ENCODE measurements at regions not wholly inside any gene's neighbourhood (a gene's known extent, or its start where the extent isn't known, plus 50 kb on each side); places are given as distances from the start of the nearest gene placed in this dataset.

DNA sequence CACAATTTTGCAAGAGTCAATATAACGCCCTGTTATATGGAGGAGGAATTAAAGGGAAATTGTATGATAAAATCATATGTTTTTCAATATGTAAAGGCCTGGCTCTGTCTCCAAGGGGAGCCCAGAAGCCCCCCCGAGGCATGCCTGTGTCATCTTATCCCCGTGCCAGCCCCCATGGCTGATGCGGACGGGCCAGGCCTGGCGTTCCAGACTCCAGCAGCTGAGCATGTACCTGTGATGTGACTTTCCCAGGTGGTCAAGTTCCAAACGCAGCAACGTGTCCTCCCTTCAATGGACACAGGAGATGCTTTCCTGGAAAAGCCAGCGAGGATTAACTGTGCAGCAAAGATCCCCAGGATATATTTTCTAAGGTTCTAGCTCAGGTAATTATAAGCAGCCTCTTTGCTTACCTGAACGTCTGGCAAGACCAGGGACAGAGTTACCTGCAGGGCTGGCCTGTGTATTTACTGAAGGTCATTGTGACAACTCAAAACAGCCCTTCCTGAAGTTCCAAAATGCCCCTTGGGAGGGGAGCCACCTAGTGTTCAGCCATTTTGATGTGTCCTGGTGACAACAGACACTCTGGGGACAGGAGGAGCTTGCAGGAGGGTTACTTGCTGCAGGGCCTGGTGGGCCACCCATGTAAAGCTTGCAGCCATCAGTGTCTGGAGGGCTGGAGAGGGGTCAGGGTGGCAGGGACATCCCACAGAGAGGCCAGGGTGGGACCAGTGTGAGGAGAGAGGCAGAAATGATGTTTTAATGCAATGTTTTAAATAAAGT is 53.3 kb upstream of the RNU6ATAC start:
- intact Hi-C loops (cut with micrococcal nuclease) = no loop called here
- peak; percentile 33; the same call in 1 of the 2 replicates for ATAC-seq
- H2AFZ ChIP-seq (ENCODE audit: low read length) = no peak overlapping the region

DNA sequence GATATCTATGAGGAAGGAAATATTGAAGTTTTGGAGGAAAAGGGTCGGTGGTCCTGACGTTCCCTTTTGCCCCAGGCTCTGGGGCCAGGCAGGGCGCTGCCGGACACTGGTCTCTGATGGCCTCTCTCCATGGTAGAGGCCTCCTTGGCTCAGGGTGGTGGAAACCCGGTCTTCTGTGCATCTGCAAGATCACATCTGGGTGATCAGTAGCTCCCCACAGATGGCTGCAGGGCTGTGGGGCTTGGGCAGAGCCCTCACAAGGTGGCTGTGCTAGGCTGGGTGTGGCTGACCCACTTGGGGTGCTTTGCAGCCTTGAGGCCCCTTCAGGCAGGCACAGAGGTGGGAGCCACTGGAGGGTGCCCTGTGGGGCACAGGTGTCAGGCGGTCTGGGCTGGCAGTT is 53.9 kb upstream of the RNU6ATAC start:
- no peak overlapping the region for H3K4me2 ChIP-seq (ENCODE audit: low read length)
- peaks cover 4% of the 10 kb centered on the region; the same call in 1 of the 2 replicates for H3K27me3 ChIP-seq (ENCODE audit: low read length)
- H3K4me3 ChIP-seq (ENCODE audit: low read length) = no peak overlapping the region
- H3K9ac ChIP-seq (ENCODE audit: low read length) = no peak overlapping the region
- DNase-seq (no peak), ATAC-seq (no peak)
- no peak overlapping the region for H3K27ac ChIP-seq (ENCODE audit: low read length)
- no TSS peak for BruUV-seq (replicated peaks)
- no peak overlapping the region for H2AFZ ChIP-seq (ENCODE audit: low read length)
- no peaks in the 10 kb centered on the region for H4K20me1 ChIP-seq (ENCODE audit: low read length)
- intact Hi-C loops (cut with micrococcal nuclease) = no loop called here
- H3F3A ChIP-seq (ENCODE audit: low read length, unreplicated experiment) = no peaks in the 10 kb centered on the region
- H3K9me2 ChIP-seq (replicated peaks; ENCODE audit: low read length) = no peaks in the 10 kb centered on the region
- ChIA-PET CTCF (no interaction called here), POLR2A (ENCODE audit: unreplicated experiment) (no interaction called here)
- TF ChIP-seq CTCF (conservative IDR thresholded peaks at IDR 0.05; ENCODE audit: low read depth, low read length) (no peak), EZH2phosphoT487 (IDR thresholded peaks at IDR 0.05; ENCODE audit: borderline replicate concordance, low read length) (no peak), EZH2 (IDR thresholded peaks at IDR 0.05; ENCODE audit: low read length, unreplicated experiment) (no peak)
- no peaks in the 10 kb centered on the region for H3K4me1 ChIP-seq (ENCODE audit: insufficient read depth, low read length)
- H3K79me2 ChIP-seq (ENCODE audit: low read length) = no peaks in the 10 kb centered on the region
- no peaks in the 10 kb centered on the region for H3K36me3 ChIP-seq (ENCODE audit: low read depth, low read length)
- no peaks in the 10 kb centered on the region for H3K9me3 ChIP-seq (ENCODE audit: low read length)

More for the DNA sequence above, 53.3 kb upstream of the RNU6ATAC start:
- CTCF ChIA-PET = no interaction called here
- no peak for TF ChIP-seq EZH2 (IDR thresholded peaks at IDR 0.05; ENCODE audit: low read length, unreplicated experiment)
- peak; percentile 34; the same call in 1 of the 2 replicates for TF ChIP-seq CTCF (conservative IDR thresholded peaks at IDR 0.05; ENCODE audit: low read depth, low read length)
- no peak for TF ChIP-seq EZH2phosphoT487 (IDR thresholded peaks at IDR 0.05; ENCODE audit: borderline replicate concordance, low read length)
- Histone ChIP-seq H3K79me2 (ENCODE audit: low read length) (no peaks in the 10 kb centered on the region), H3K9me3 (ENCODE audit: low read length) (no peaks in the 10 kb centered on the region), H3K36me3 (ENCODE audit: low read depth, low read length) (no peaks in the 10 kb centered on the region), H3F3A (ENCODE audit: low read length, unreplicated experiment) (no peaks in the 10 kb centered on the region), H3K4me1 (ENCODE audit: insufficient read depth, low read length) (no peaks in the 10 kb centered on the region), H3K4me3 (ENCODE audit: low read length) (no peak overlapping the region), H4K20me1 (ENCODE audit: low read length) (no peaks in the 10 kb centered on the region), H3K27ac (ENCODE audit: low read length) (no peak overlapping the region), H3K9ac (ENCODE audit: low read length) (no peak overlapping the region), H3K27me3 (ENCODE audit: low read length) (no peaks in the 10 kb centered on the region), H3K4me2 (ENCODE audit: low read length) (no peak overlapping the region), H3K9me2 (replicated peaks; ENCODE audit: low read length) (no peaks in the 10 kb centered on the region)
- POLR2A ChIA-PET (ENCODE audit: unreplicated experiment) = no interaction called here
- peak; percentile 14 for DNase-seq
- BruUV-seq (replicated peaks) = no TSS peak

DNA sequence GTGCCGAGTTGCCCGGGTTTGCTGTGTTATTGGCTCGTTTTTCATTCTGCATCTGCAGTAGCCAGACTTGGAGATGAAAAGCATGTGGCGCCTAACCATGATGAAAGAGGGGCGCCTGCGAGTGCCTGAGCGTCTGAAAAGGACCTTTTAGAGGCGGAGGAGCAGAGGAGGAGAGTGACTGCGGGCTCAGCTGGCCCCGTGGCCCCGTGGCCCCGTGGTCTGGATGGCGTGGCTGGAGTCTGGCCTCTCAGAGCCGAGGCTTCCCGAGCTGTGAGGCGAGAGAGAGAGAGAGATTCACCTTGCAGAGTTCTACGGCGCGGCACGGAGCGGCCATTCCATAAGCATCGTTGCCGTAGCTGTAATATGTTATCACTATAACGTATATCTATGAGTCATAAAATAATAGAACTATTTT is 55.3 kb upstream of the RNU6ATAC start:
- TF ChIP-seq EZH2phosphoT487 (IDR thresholded peaks at IDR 0.05; ENCODE audit: borderline replicate concordance, low read length) (no peak), EZH2 (IDR thresholded peaks at IDR 0.05; ENCODE audit: low read length, unreplicated experiment) (no peak), CTCF (conservative IDR thresholded peaks at IDR 0.05; ENCODE audit: low read depth, low read length) (no peak)
- ChIA-PET POLR2A (ENCODE audit: unreplicated experiment) (no interaction called here), CTCF (no interaction called here)
- ATAC-seq (no peak), DNase-seq (no peak)
- Histone ChIP-seq H3K4me3 (ENCODE audit: low read length) (no peak overlapping the region), H3K79me2 (ENCODE audit: low read length) (no peaks in the 10 kb centered on the region), H3K9me3 (ENCODE audit: low read length) (no peaks in the 10 kb centered on the region), H3K27me3 (ENCODE audit: low read length) (peaks cover 13% of the 10 kb centered on the region; the same call in 1 of the 2 replicates), H2AFZ (ENCODE audit: low read length) (no peak overlapping the region), H3K4me2 (ENCODE audit: low read length) (no peak overlapping the region), H3K27ac (ENCODE audit: low read length) (no peak overlapping the region), H3K9me2 (replicated peaks; ENCODE audit: low read length) (no peaks in the 10 kb centered on the region), H4K20me1 (ENCODE audit: low read length) (no peaks in the 10 kb centered on the region), H3K36me3 (ENCODE audit: low read depth, low read length) (no peaks in the 10 kb centered on the region), H3K4me1 (ENCODE audit: insufficient read depth, low read length) (no peaks in the 10 kb centered on the region), H3F3A (ENCODE audit: low read length, unreplicated experiment) (no peaks in the 10 kb centered on the region), H3K9ac (ENCODE audit: low read length) (no peak overlapping the region)
- BruUV-seq (replicated peaks) = no TSS peak
- intact Hi-C loops (cut with micrococcal nuclease) = no loop called here

Data from PC-3 (cell line).